Fibroblast of lung (primary cell): ENCODE measurements at regions not wholly inside any gene's neighbourhood (a gene's known extent, or its start where the extent isn't known, plus 50 kb on each side); places are given as distances from the start of the nearest gene placed in this dataset.

Source experiments
- CTCF ChIP-seq, 2 donors: IDR thresholded peaks in 1 of 2; conservative IDR thresholded peaks in 1 of 2; 1 replicate in 1 of 2; 2 replicates in 1 of 2; pipeline ENCODE4 v1.5.1; 2011 to 2012; ENCODE audit warnings: low read length in 2 of 2, control low read depth in 1 of 2, inconsistent platforms in 1 of 2, low read depth in 1 of 2, mild to moderate bottlenecking in 1 of 2
- EZH2 ChIP-seq: IDR thresholded peaks from 2 replicates; pipeline ENCODE4 v1.5.1; 2012; ENCODE audit warnings: low read length, control low read depth, mild to moderate bottlenecking; ENCODE audit errors: missing control alignments

GRCh38 chr6:22042706-22043105 is 254.1 kb downstream of the PRL start:
- TF ChIP-seq CTCF (conservative IDR thresholded peaks at IDR 0.05 in 1 of 2, IDR thresholded peaks at IDR 0.05 in 1 of 2; ENCODE audit: low read depth in 1 of 2, low read length in 2 of 2) (no peak), EZH2 (no peak)
